DOHH2 (cell line): ENCODE measurements at regions not wholly inside any gene's neighbourhood (a gene's known extent, or its start where the extent isn't known, plus 50 kb on each side); places are given as distances from the start of the nearest gene placed in this dataset.

Source experiments
- CTCF ChIP-seq: fragments of 200-600 bp; sonication (generic); IDR thresholded peaks from one replicate; pipeline ENCODE4 v1.5.1; 2014; ENCODE audit warnings: antibody characterized with exemption, mild to moderate bottlenecking, low read depth, low read length; ENCODE audit not compliant: poor library complexity, severe bottlenecking
- EZH2phosphoT487 ChIP-seq: fragments of 200-600 bp; sonication (generic); IDR thresholded peaks from 2 replicates; pipeline ENCODE4 v1.6.1; 2017; ENCODE audit warnings: borderline replicate concordance, mild to moderate bottlenecking, antibody characterized with exemption, low read length, moderate library complexity, mixed read lengths

- TF ChIP-seq CTCF: no peak
- no peak for TF ChIP-seq EZH2phosphoT487
Observed at GRCh38 chr13:47310401-47310800, 413.5 kb upstream of the HTR2A start.
